H1 (cell line): ENCODE measurements at regions not wholly inside any gene's neighbourhood (a gene's known extent, or its start where the extent isn't known, plus 50 kb on each side); places are given as distances from the start of the nearest gene placed in this dataset.

Experiments
- CTCF ChIA-PET: fragments of 300-600 bp; sonication (Branson Sonifier 250); formaldehyde crosslinking; loops from one replicate; lab custom pipeline; 2021; ENCODE audit not compliant: partially characterized antibody; lab: Charles Lee
- POLR2A ChIA-PET: fragments of 300-600 bp; sonication (Branson Sonifier 250); formaldehyde crosslinking; loops from one replicate; lab custom pipeline; 2021; ENCODE audit warnings: inconsistent platforms; ENCODE audit not compliant: partially characterized antibody; lab: Charles Lee
- DNase-seq, 2 experiments: peaks; one replicate each; pipeline versions ENCODE4 v3.0.0 to v3.0.0-alpha.2; 2010 to 2022; ENCODE audit warnings: low spot score in 2 of 2, low read depth in 1 of 2, mixed read lengths in 1 of 2
- FAIRE-seq: peaks from 2 replicates; lab custom pipeline; 2011; peaks lifted over from hg19 to GRCh38; lab: Jason Lieb, UNC
- H2AFZ ChIP-seq: 2 replicates; pipeline ENCODE4 v1.8.1; 2012; ENCODE audit warnings: low read length, inconsistent platforms
- H2AK5ac ChIP-seq: 2 replicates; pipeline ENCODE4 v1.6.1; 2013; ENCODE audit warnings: low read depth, low read length
- H2BK120ac ChIP-seq: replicated peaks from 2 replicates; pipeline ENCODE3; 2013; ENCODE audit warnings: low read depth, low read length, inconsistent platforms
- H2BK12ac ChIP-seq: 2 replicates; pipeline ENCODE4 v1.6.1; 2013; ENCODE audit warnings: low read depth, low read length
- H2BK15ac ChIP-seq: 2 replicates; pipeline ENCODE4 v1.6.1; 2013; ENCODE audit warnings: low read length
- H2BK20ac ChIP-seq: 2 replicates; pipeline ENCODE4 v1.6.1; 2013; ENCODE audit warnings: low read length
- H2BK5ac ChIP-seq: 2 replicates; pipeline ENCODE4 v1.6.1; 2013; ENCODE audit warnings: low read depth, low read length
- H3K14ac ChIP-seq: 2 replicates; pipeline ENCODE4 v1.6.1; 2013; ENCODE audit warnings: inconsistent platforms; ENCODE audit not compliant: insufficient read length
- H3K18ac ChIP-seq: 2 replicates; pipeline ENCODE4 v1.6.1; 2013; ENCODE audit warnings: low read length; ENCODE audit errors: extremely low read depth
- H3K23ac ChIP-seq: 2 replicates; pipeline ENCODE4 v1.6.1; 2013; ENCODE audit warnings: inconsistent platforms; ENCODE audit not compliant: insufficient read length
- H3K23me2 ChIP-seq: 2 replicates; pipeline ENCODE4 v1.6.1; 2013; ENCODE audit warnings: low read depth, low read length
- H3K27ac ChIP-seq: 2 replicates; pipeline ENCODE4 v1.6.1; 2011; ENCODE audit warnings: low read depth, low read length, inconsistent platforms
- H3K27me3 ChIP-seq, 4 experiments: replicated peaks in 1 of 4; 1 replicate in 1 of 4; 2 replicates in 3 of 4; pipeline versions ENCODE4 v1.6.1 to v1.8.1; 2011 to 2013; ENCODE audit warnings: low read length in 3 of 4, mild to moderate bottlenecking in 3 of 4, inconsistent platforms in 2 of 4, mixed read lengths in 2 of 4, moderate library complexity in 1 of 4; ENCODE audit not compliant: control insufficient read depth in 3 of 4, insufficient read depth in 3 of 4; ENCODE audit errors: extremely low read depth in 1 of 4
- H3K36me3 ChIP-seq, 4 experiments: 2 replicates each; pipeline versions ENCODE4 v1.6.1 to v1.8.1; 2011 to 2013; ENCODE audit warnings: mild to moderate bottlenecking in 4 of 4, low read length in 3 of 4, moderate library complexity in 2 of 4, control low read depth in 1 of 4, inconsistent platforms in 1 of 4; ENCODE audit not compliant: insufficient read depth in 4 of 4, control insufficient read depth in 2 of 4
- H3K4ac ChIP-seq: replicated peaks from 2 replicates; pipeline ENCODE3; 2013; ENCODE audit warnings: low read length, low read depth, mixed read lengths, inconsistent platforms; ENCODE audit not compliant: insufficient read length
- H3K4me1 ChIP-seq, 4 experiments: replicated peaks in 1 of 4; 1 replicate in 1 of 4; 2 replicates in 3 of 4; pipeline versions ENCODE4 v1.6.1 to v1.8.1; 2011 to 2013; ENCODE audit warnings: low read length in 3 of 4, inconsistent platforms in 2 of 4, mixed read lengths in 1 of 4; ENCODE audit not compliant: insufficient read depth in 4 of 4, control insufficient read depth in 3 of 4
- H3K4me2 ChIP-seq, 2 experiments: 2 replicates each; pipeline versions ENCODE4 v1.6.1 to v1.8.1; 2011 to 2013; ENCODE audit warnings: low read depth in 2 of 2, low read length in 2 of 2, control low read depth in 1 of 2, inconsistent platforms in 1 of 2, mild to moderate bottlenecking in 1 of 2; ENCODE audit not compliant: insufficient read depth in 1 of 2
- H3K4me3 ChIP-seq, 4 experiments: fragments of 200-600, 300-600 bp in 1 of 4; sonication (generic), shearing (Covaris generic), sonication (Bioruptor Twin) in 1 of 4; 2 replicates each; pipeline versions ENCODE4 v1.5.1 to v1.8.1; 2011 to 2016; ENCODE audit warnings: low read length in 4 of 4, low read depth in 3 of 4, control low read depth in 2 of 4, inconsistent platforms in 2 of 4, mild to moderate bottlenecking in 2 of 4, mixed read lengths in 1 of 4, moderate library complexity in 1 of 4; ENCODE audit not compliant: insufficient read depth in 2 of 4; ENCODE audit errors: extremely low read depth in 1 of 4
- H3K56ac ChIP-seq: replicated peaks from 2 replicates; pipeline ENCODE3; 2013; ENCODE audit warnings: low read depth, mild to moderate bottlenecking, mixed read lengths, low read length, inconsistent platforms; ENCODE audit not compliant: insufficient read length
- H3K79me1 ChIP-seq: 2 replicates; pipeline ENCODE4 v1.6.1; 2013; ENCODE audit warnings: low read depth, low read length, control low read depth
- H3K79me2 ChIP-seq, 2 experiments: 2 replicates each; pipeline versions ENCODE4 v1.6.1 to v1.8.1; 2012 to 2013; ENCODE audit warnings: low read length in 2 of 2, mild to moderate bottlenecking in 2 of 2, inconsistent platforms in 1 of 2; ENCODE audit not compliant: insufficient read depth in 2 of 2, control insufficient read depth in 1 of 2
- H3K9ac ChIP-seq, 4 experiments: replicated peaks in 1 of 4; 1 replicate in 1 of 4; 2 replicates in 3 of 4; pipeline versions ENCODE4 v1.6.1 to v1.8.1; 2011 to 2013; ENCODE audit warnings: low read depth in 3 of 4, low read length in 3 of 4, control low read depth in 2 of 4, mild to moderate bottlenecking in 2 of 4, moderate library complexity in 2 of 4, inconsistent platforms in 1 of 4; ENCODE audit errors: extremely low read depth in 1 of 4
- H3K9me3 ChIP-seq, 2 experiments: 2 replicates each; pipeline versions ENCODE4 v1.6.1 to v1.8.1; 2012 to 2013; ENCODE audit warnings: mild to moderate bottlenecking in 2 of 2, moderate library complexity in 2 of 2, control low read depth in 1 of 2, inconsistent platforms in 1 of 2, low read depth in 1 of 2, low read length in 1 of 2, mixed read lengths in 1 of 2; ENCODE audit not compliant: insufficient read depth in 2 of 2
- H4K20me1 ChIP-seq, 2 experiments: replicated peaks in 1 of 2; 2 replicates each; pipeline versions ENCODE3 to v1.8.1; 2011 to 2013; ENCODE audit warnings: inconsistent platforms in 2 of 2, low read length in 2 of 2, mild to moderate bottlenecking in 1 of 2; ENCODE audit not compliant: insufficient read depth in 2 of 2, control insufficient read depth in 1 of 2
- H4K5ac ChIP-seq: 2 replicates; pipeline ENCODE4 v1.6.1; 2013; ENCODE audit warnings: low read length, low read depth, mixed read lengths, inconsistent platforms; ENCODE audit not compliant: insufficient read length
- H4K8ac ChIP-seq: 2 replicates; pipeline ENCODE4 v1.8.0; 2013; ENCODE audit warnings: mild to moderate bottlenecking, moderate library complexity, low read length, inconsistent platforms; ENCODE audit not compliant: insufficient read depth; ENCODE audit errors: extremely low read depth
- H4K91ac ChIP-seq: replicated peaks from 2 replicates; pipeline ENCODE3; 2013; ENCODE audit warnings: low read length, mixed read lengths, inconsistent platforms; ENCODE audit not compliant: insufficient read length
- BACH1 ChIP-seq: IDR thresholded peaks from 2 replicates; pipeline ENCODE4 v1.6.1; 2012; ENCODE audit warnings: low read length, improper control_type of control experiment
- CBX8 ChIP-seq: fragments of 300-800, 300-1000 bp; sonication (generic); IDR thresholded peaks from 2 replicates; pipeline ENCODE4 v1.7.1; 2016; ENCODE audit warnings: low read depth, low read length, borderline replicate concordance
- EGR1 ChIP-seq: IDR thresholded peaks from 2 replicates; pipeline ENCODE4 v1.6.1; 2011; ENCODE audit warnings: low read depth, low read length, borderline replicate concordance
- HDAC2 ChIP-seq, 2 experiments: fragments of 300-600 bp in 1 of 2; sonication (generic) in 1 of 2; IDR thresholded peaks; 2 replicates each; pipeline ENCODE4 v1.6.1; 2011 to 2012; ENCODE audit warnings: low read depth in 2 of 2, low read length in 2 of 2, mild to moderate bottlenecking in 2 of 2, moderate library complexity in 2 of 2, borderline replicate concordance in 1 of 2, inconsistent platforms in 1 of 2
- NRF1 ChIP-seq: IDR thresholded peaks from 2 replicates; pipeline ENCODE4 v1.6.1; 2011; ENCODE audit warnings: mild to moderate bottlenecking, low read depth, low read length, improper control_type of control experiment
- RXRA ChIP-seq: IDR thresholded peaks from 2 replicates; pipeline ENCODE4 v1.6.1; 2011; ENCODE audit warnings: low read depth, mild to moderate bottlenecking, low read length, moderate library complexity; ENCODE audit not compliant: insufficient read depth
- SAP30 ChIP-seq: fragments of 300-600 bp; sonication (generic); IDR thresholded peaks from 2 replicates; pipeline ENCODE4 v1.7.1; 2012; ENCODE audit warnings: low read length, moderate library complexity, mild to moderate bottlenecking, inconsistent platforms; ENCODE audit not compliant: insufficient read depth, insufficient replicate concordance
- SIX5 ChIP-seq: IDR thresholded peaks from 2 replicates; pipeline ENCODE4 v1.6.1; 2011; ENCODE audit warnings: mild to moderate bottlenecking, low read depth, low read length
- TAF1 ChIP-seq: IDR thresholded peaks from 2 replicates; pipeline ENCODE4 v1.6.1; 2011; ENCODE audit warnings: mild to moderate bottlenecking, low read depth, low read length
- TAF7 ChIP-seq: optimal IDR thresholded peaks from 2 replicates; pipeline ENCODE3; 2011; ENCODE audit warnings: low read depth, mild to moderate bottlenecking, inconsistent platforms, low read length, moderate library complexity, borderline replicate concordance
- TEAD4 ChIP-seq: IDR thresholded peaks from 2 replicates; pipeline ENCODE4 v1.6.1; 2012; ENCODE audit warnings: low read depth, low read length, inconsistent platforms, mixed read lengths
- YY1 ChIP-seq: IDR thresholded peaks from 2 replicates; pipeline ENCODE4 v1.6.1; 2011; ENCODE audit warnings: low read depth, mild to moderate bottlenecking, low read length
- WGBS, 2 experiments: shearing (Covaris generic) in 1 of 2; methylation state at CpG; one replicate each; pipeline versions ENCODE4 v1.1.6 to v1.1.7; 2013 to 2015; ENCODE audit warnings: low lambda C conversion rate in 2 of 2, mixed read lengths in 2 of 2, inconsistent platforms in 1 of 2, low coverage in 1 of 2, missing lambda C conversion rate in 1 of 2; ENCODE audit not compliant: insufficient replicate concordance in 2 of 2, insufficient coverage in 1 of 2, insufficient read length in 1 of 2; ENCODE audit errors: extremely low coverage in 1 of 2, missing lambda C conversion rate in 1 of 2; 5-methylcytosine and 5-hydroxymethylcytosine counted together
- TF ChIP-seq, protein P1 (sequence below): IDR thresholded peaks from 2 replicates; pipeline ENCODE4 v1.6.1; 2011; ENCODE audit warnings: low read depth, mild to moderate bottlenecking, low read length; ENCODE audit not compliant: insufficient read depth

DNA sequence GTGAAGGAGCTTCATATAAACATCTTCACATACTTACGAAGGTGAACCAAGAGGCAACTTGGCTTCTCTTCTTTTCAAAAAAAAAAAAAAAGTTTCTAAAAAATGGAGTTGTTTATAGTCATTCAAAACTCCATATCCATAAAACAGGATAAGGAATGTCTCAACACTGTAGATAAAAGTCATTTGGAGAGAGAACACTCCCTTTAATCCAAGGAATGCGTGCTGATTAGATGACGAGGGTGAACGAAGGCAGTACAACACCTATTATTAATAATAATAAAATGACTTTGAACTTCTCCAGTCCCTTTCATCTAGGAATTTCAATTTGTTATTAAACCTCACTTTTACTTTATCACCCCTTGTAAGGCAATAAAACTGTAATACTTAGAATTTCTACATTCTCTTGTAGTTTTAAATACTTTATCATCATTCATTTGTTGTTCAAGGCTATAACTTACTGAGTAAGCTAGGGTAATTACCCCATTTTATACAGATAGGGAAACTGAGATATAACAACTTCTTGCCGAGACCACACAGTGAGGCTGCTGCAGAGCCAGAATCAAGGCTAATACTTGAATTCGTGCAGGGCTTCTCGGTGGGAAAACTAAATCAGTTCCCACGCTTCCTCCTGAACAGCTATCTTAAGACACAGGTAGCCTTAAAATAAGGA, 377.1 kb downstream of the EFNA5 start:
- Histone ChIP-seq H3K14ac (no peak overlapping the region), H3K36me3 (no peaks in the 10 kb centered on the region), H3K79me2 (no peaks in the 10 kb centered on the region), H2BK5ac (no peak overlapping the region), H3K4me1 (no peaks in the 10 kb centered on the region), H3K18ac (no peak overlapping the region), H3K23ac (no peak overlapping the region), H2BK15ac (no peak overlapping the region), H4K20me1 (no peaks in the 10 kb centered on the region), H3K4me2 (no peak overlapping the region), H2AK5ac (no peak overlapping the region), H3K4me3 (no peak overlapping the region), H4K8ac (no peak overlapping the region), H3K27me3 (no peaks in the 10 kb centered on the region), H3K27ac (no peak overlapping the region), H4K91ac (no peak overlapping the region), H3K79me1 (no peaks in the 10 kb centered on the region), H3K23me2 (no peaks in the 10 kb centered on the region), H2BK12ac (no peak overlapping the region), H3K9me3 (0 out of 4 replicates have a peak, but pooled peaks cover 0 to 2% of the 10 kb centered on the region in 2 experiments), H2AFZ (no peak overlapping the region), H3K4ac (no peak overlapping the region), H2BK20ac (no peak overlapping the region), H4K5ac (no peak overlapping the region), H2BK120ac (no peak overlapping the region), H3K56ac (no peak overlapping the region), H3K9ac (no peak overlapping the region)
- WGBS, 2 experiments, result 64% methylated on average over 8 of the region's 8 CpGs; no CpG with 5 or more reads in 1 of the 2 experiments
- FAIRE-seq, result no peak
- DNase-seq, result no peak
- ChIA-PET CTCF (no interaction called here), POLR2A (no interaction called here)
- TF ChIP-seq SIX5, result no peak
- TF ChIP-seq, protein P1, sequence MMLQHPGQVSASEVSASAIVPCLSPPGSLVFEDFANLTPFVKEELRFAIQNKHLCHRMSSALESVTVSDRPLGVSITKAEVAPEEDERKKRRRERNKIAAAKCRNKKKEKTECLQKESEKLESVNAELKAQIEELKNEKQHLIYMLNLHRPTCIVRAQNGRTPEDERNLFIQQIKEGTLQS, result no peak
- TF ChIP-seq NRF1, result no peak
- TF ChIP-seq BACH1, result no peak
- TF ChIP-seq HDAC2 (IDR thresholded peaks at IDR 0.05; ENCODE audit: borderline replicate concordance in 1 of 2, low read depth in 2 of 2, low read length in 2 of 2), result no peak
- TF ChIP-seq TEAD4, result no peak
- TF ChIP-seq YY1, result no peak
- no peak for TF ChIP-seq TAF1
- TF ChIP-seq RXRA, result no peak
- TF ChIP-seq SAP30, result no peak
- TF ChIP-seq TAF7, result no peak
- no peak for TF ChIP-seq CBX8
- TF ChIP-seq EGR1, result no peak
